IMR-90 (cell line): ENCODE measurements at regions not wholly inside any gene's neighbourhood (a gene's known extent, or its start where the extent isn't known, plus 50 kb on each side); places are given as distances from the start of the nearest gene placed in this dataset.

Experiments used
- ATAC-seq: fragments of 200-7000 bp; cut with Tn5 transposase; 2 replicates; pipeline ENCODE4 v1.9.1; 2020; ENCODE audit warnings: low read depth, mild to moderate bottlenecking, moderate library complexity
- BruUV-seq: library from RNA; stranded (reverse); fragments of 400-500 nt; replicated peaks from 2 replicates; lab custom pipeline; 2021; lab: Mats Ljungman, UMichigan
- CTCF ChIA-PET: fragments of 300-600 bp; formaldehyde crosslinking; extraction: SDS; loops from one replicate; lab custom pipeline; 2021; ENCODE audit warnings: antibody characterized with exemption; lab: Yijun Ruan, JAX
- POLR2A ChIA-PET: fragments of 300-600 bp; sonication (Branson Sonifier 250); formaldehyde crosslinking; loops from one replicate; lab custom pipeline; 2022; ENCODE audit warnings: antibody characterized with exemption; ENCODE audit not compliant: unreplicated experiment; lab: Charles Lee
- DNase-seq: peaks from one replicate; pipeline ENCODE4 v3.0.0; 2013
- H2AFZ ChIP-seq: replicated peaks from 2 replicates; pipeline ENCODE3; 2013; ENCODE audit warnings: low read length, mild to moderate bottlenecking; ENCODE audit not compliant: poor library complexity
- H2AK5ac ChIP-seq: 2 replicates; pipeline ENCODE4 v1.6.1; 2013; ENCODE audit warnings: low read depth, low read length, inconsistent platforms
- H2AK9ac ChIP-seq: replicated peaks from 2 replicates; pipeline ENCODE3; 2013; ENCODE audit warnings: mild to moderate bottlenecking, low read depth, low read length, moderate library complexity; ENCODE audit not compliant: poor library complexity
- H2BK120ac ChIP-seq: 2 replicates; pipeline ENCODE4 v1.6.1; 2013; ENCODE audit warnings: low read depth, low read length, inconsistent platforms
- H2BK15ac ChIP-seq: 3 replicates; pipeline ENCODE4 v1.6.1; 2013; ENCODE audit warnings: low read depth, low read length, inconsistent platforms
- H2BK20ac ChIP-seq: 2 replicates; pipeline ENCODE4 v1.6.1; 2013; ENCODE audit warnings: low read depth, mild to moderate bottlenecking, inconsistent platforms, low read length, moderate library complexity
- H2BK5ac ChIP-seq: 2 replicates; pipeline ENCODE4 v1.6.1; 2013; ENCODE audit warnings: mild to moderate bottlenecking, low read depth, low read length, inconsistent platforms; ENCODE audit not compliant: poor library complexity, severe bottlenecking
- H3K14ac ChIP-seq: replicated peaks from 2 replicates; pipeline ENCODE4 v1.6.1; 2013; ENCODE audit warnings: low read depth, low read length, inconsistent platforms
- H3K18ac ChIP-seq: 2 replicates; pipeline ENCODE4 v1.6.1; 2013; ENCODE audit warnings: low read depth, low read length, control low read depth
- H3K23ac ChIP-seq: 2 replicates; pipeline ENCODE4 v1.6.1; 2013; ENCODE audit warnings: low read depth, low read length, inconsistent platforms
- H3K27ac ChIP-seq: 2 replicates; pipeline ENCODE4 v1.5.1; 2013; ENCODE audit warnings: mild to moderate bottlenecking, control low read depth, low read length; ENCODE audit not compliant: insufficient read depth
- H3K27me3 ChIP-seq: 2 replicates; pipeline ENCODE4 v1.6.1; 2013; ENCODE audit warnings: low read length; ENCODE audit not compliant: control insufficient read depth, insufficient read depth
- H3K36me3 ChIP-seq: 2 replicates; pipeline ENCODE4 v1.6.1; 2013; ENCODE audit warnings: low read length, mixed read lengths; ENCODE audit not compliant: control insufficient read depth, insufficient read depth
- H3K4ac ChIP-seq: 2 replicates; pipeline ENCODE4 v1.6.1; 2013; ENCODE audit warnings: low read depth, low read length, inconsistent platforms
- H3K4me1 ChIP-seq: 2 replicates; pipeline ENCODE4 v1.6.1; 2013; ENCODE audit warnings: low read length, mixed read lengths; ENCODE audit not compliant: control insufficient read depth, insufficient read depth
- H3K4me2 ChIP-seq: 2 replicates; pipeline ENCODE4 v1.6.1; 2013; ENCODE audit warnings: low read depth, mild to moderate bottlenecking, control low read depth, low read length, moderate library complexity
- H3K4me3 ChIP-seq: 2 replicates; pipeline ENCODE4 v1.5.1; 2013; ENCODE audit warnings: low read depth, mild to moderate bottlenecking, control low read depth, low read length, moderate library complexity; ENCODE audit not compliant: insufficient read depth
- H3K56ac ChIP-seq: 2 replicates; pipeline ENCODE4 v1.6.1; 2013; ENCODE audit warnings: low read length, inconsistent platforms; ENCODE audit not compliant: insufficient read depth; ENCODE audit errors: extremely low read depth
- H3K79me1 ChIP-seq, 2 experiments: 2 replicates each; pipeline ENCODE4 v1.6.1; 2013; ENCODE audit warnings: low read length in 2 of 2, inconsistent platforms in 1 of 2, low read depth in 1 of 2
- H3K9ac ChIP-seq: 2 replicates; pipeline ENCODE4 v1.6.1; 2013; ENCODE audit warnings: low read depth, low read length, control low read depth
- H3K9me1 ChIP-seq: 2 replicates; pipeline ENCODE4 v1.6.1; 2013; ENCODE audit warnings: low read length, inconsistent platforms; ENCODE audit not compliant: insufficient read depth
- H3K9me3 ChIP-seq: 2 replicates; pipeline ENCODE4 v1.6.1; 2013; ENCODE audit warnings: low read length; ENCODE audit not compliant: control insufficient read depth, insufficient read depth
- H4K20me1 ChIP-seq: 2 replicates; pipeline ENCODE4 v1.6.1; 2013; ENCODE audit warnings: low read length, inconsistent platforms; ENCODE audit not compliant: insufficient read depth
- H4K5ac ChIP-seq: 2 replicates; pipeline ENCODE4 v1.6.1; 2013; ENCODE audit warnings: mild to moderate bottlenecking, low read depth, low read length, control low read depth
- H4K8ac ChIP-seq, 2 experiments: 2 replicates each; pipeline ENCODE4 v1.6.1; 2013; ENCODE audit warnings: low read depth in 2 of 2, low read length in 2 of 2, control low read depth in 1 of 2, inconsistent platforms in 1 of 2
- H4K91ac ChIP-seq: 2 replicates; pipeline ENCODE4 v1.6.1; 2013; ENCODE audit warnings: low read depth, low read length, inconsistent platforms; ENCODE audit not compliant: insufficient read depth
- CEBPB ChIP-seq: IDR thresholded peaks from 2 replicates; pipeline ENCODE4 v1.6.1; 2012; ENCODE audit warnings: low read depth, low read length, improper control_type of control experiment
- CTCF ChIP-seq: conservative IDR thresholded peaks from 2 replicates; pipeline ENCODE4 v1.5.1; 2012; ENCODE audit warnings: mild to moderate bottlenecking, low read depth, low read length, improper control_type of control experiment
- MAFK ChIP-seq: IDR thresholded peaks from 2 replicates; pipeline ENCODE4 v1.6.1; 2012; ENCODE audit warnings: low read depth, low read length, improper control_type of control experiment
- RAD21 ChIP-seq: IDR thresholded peaks from 2 replicates; pipeline ENCODE4 v1.6.1; 2012; ENCODE audit warnings: low read length, improper control_type of control experiment
- WGBS, 2 experiments: methylation state at CpG; one replicate each; pipeline versions ENCODE4 v1.1.5 to v1.1.7; 2013; ENCODE audit warnings: missing lambda C conversion rate in 2 of 2; ENCODE audit not compliant: insufficient read length in 1 of 2; ENCODE audit errors: extremely low coverage in 2 of 2; 5-methylcytosine and 5-hydroxymethylcytosine counted together
- dilution Hi-C: fragments of 300-500 bp; cut with HindIII; formaldehyde crosslinking; loops from one replicate; pipeline ENCODE4 v1.14.3; 2018; ENCODE audit warnings: low sequenced_read_pairs; ENCODE audit not compliant: unreplicated experiment
- in situ Hi-C: fragments of 300-500 bp; cut with MboI; formaldehyde crosslinking; loops from 3 replicates; pipeline ENCODE4 v1.14.3; 2019; ENCODE audit warnings: low sequenced_read_pairs, inconsistent platforms, mixed read lengths
- intact Hi-C: fragments of 100-400 bp; cut with micrococcal nuclease; formaldehyde crosslinking; loops from 2 replicates; pipeline ENCODE4 v1.10.0; 2022

- no peak for ATAC-seq
- Histone ChIP-seq H2BK15ac (no peak overlapping the region), H3K14ac (no peak overlapping the region), H3K4me3 (no peak overlapping the region), H3K4ac (no peak overlapping the region), H2BK5ac (no peak overlapping the region), H3K27me3 (no peaks in the 10 kb centered on the region), H3K56ac (no peak overlapping the region), H3K9me3 (no peaks in the 10 kb centered on the region), H2AFZ (no peak overlapping the region), H2AK5ac (no peak overlapping the region), H4K20me1 (no peaks in the 10 kb centered on the region), H4K91ac (no peak overlapping the region), H2BK120ac (no peak overlapping the region), H3K18ac (no peak overlapping the region), H3K9me1 (no peaks in the 10 kb centered on the region), H2BK20ac (no peak overlapping the region), H3K9ac (no peak overlapping the region), H3K79me1 (no peaks in the 10 kb centered on the region), H3K36me3 (no peaks in the 10 kb centered on the region), H3K23ac (no peak overlapping the region), H4K5ac (no peak overlapping the region), H3K27ac (no peak overlapping the region), H3K4me2 (no peak overlapping the region), H2AK9ac (no peak overlapping the region), H4K8ac (no peak overlapping the region), H3K4me1 (no peaks in the 10 kb centered on the region)
- CTCF ChIA-PET: no interaction called here
- in situ Hi-C loops: no loop called here
- POLR2A ChIA-PET: no interaction called here
- WGBS, 2 experiments: no CpG with 5 or more reads among the region's 2 CpGs
- dilution Hi-C loops: no loop called here
- no TSS peak for BruUV-seq
- DNase-seq: no peak
- intact Hi-C loops: no loop called here
- TF ChIP-seq MAFK: no peak
- no peak for TF ChIP-seq CTCF
- TF ChIP-seq CEBPB: no peak
- no peak for TF ChIP-seq RAD21
Measured at GRCh38 chr7:91596287-91596686, 284.2 kb downstream of the MTERF1 start.
